Keratinocyte (primary cell): ENCODE measurements at regions not wholly inside any gene's neighbourhood (a gene's known extent, or its start where the extent isn't known, plus 50 kb on each side); places are given as distances from the start of the nearest gene placed in this dataset.

Experiments
- DNase-seq: peaks from one replicate; pipeline ENCODE4 v3.0.0-alpha.2; 2011; ENCODE audit warnings: low read depth, missing footprints, low spot score
- FAIRE-seq: peaks from 2 replicates; lab custom pipeline; 2011; peaks lifted over from hg19 to GRCh38; lab: Jason Lieb, UNC
- H2AFZ ChIP-seq: 2 replicates; pipeline ENCODE4 v1.6.0; 2012; ENCODE audit warnings: low read length, control low read depth, inconsistent platforms; ENCODE audit not compliant: control insufficient read depth
- H3K27ac ChIP-seq: 2 replicates; pipeline ENCODE4 v1.5.1; 2011; ENCODE audit warnings: low read length; ENCODE audit not compliant: control insufficient read depth, insufficient read depth
- H3K27me3 ChIP-seq: 3 replicates; pipeline ENCODE4 v1.6.0; 2011; ENCODE audit warnings: low read length; ENCODE audit not compliant: control insufficient read depth, insufficient read depth; ENCODE audit errors: extremely low read depth
- H3K36me3 ChIP-seq, 2 experiments: 2 replicates in 1 of 2; 3 replicates in 1 of 2; pipeline ENCODE4 v1.5.1; 2011; ENCODE audit warnings: low read length in 2 of 2, mild to moderate bottlenecking in 1 of 2; ENCODE audit not compliant: control insufficient read depth in 2 of 2, insufficient read depth in 2 of 2; ENCODE audit errors: extremely low read depth in 1 of 2
- H3K4me1 ChIP-seq: 3 replicates; pipeline ENCODE4 v1.5.1; 2011; ENCODE audit warnings: low read length; ENCODE audit not compliant: control insufficient read depth, insufficient read depth; ENCODE audit errors: extremely low read depth
- H3K4me2 ChIP-seq: 3 replicates; pipeline ENCODE4 v1.6.0; 2011; ENCODE audit warnings: low read depth, low read length; ENCODE audit not compliant: control insufficient read depth, insufficient read depth; ENCODE audit errors: extremely low read depth
- H3K4me3 ChIP-seq, 3 experiments: fragments of 200-600 bp in 1 of 3; sonication (generic) in 1 of 3; 2 replicates in 2 of 3; 3 replicates in 1 of 3; pipeline ENCODE4 v1.5.1; 2011 to 2016; ENCODE audit warnings: low read length in 3 of 3, mild to moderate bottlenecking in 3 of 3, control low read depth in 2 of 3, inconsistent platforms in 1 of 3, low read depth in 1 of 3, mixed read lengths in 1 of 3, mixed run types in 1 of 3, moderate library complexity in 1 of 3; ENCODE audit not compliant: control insufficient read depth in 2 of 3, insufficient read depth in 2 of 3; ENCODE audit errors: extremely low read depth in 1 of 3
- H3K79me2 ChIP-seq: 2 replicates; pipeline ENCODE4 v1.6.0; 2012; ENCODE audit warnings: low read length; ENCODE audit not compliant: control insufficient read depth, insufficient read depth
- H3K9ac ChIP-seq: 3 replicates; pipeline ENCODE4 v1.6.0; 2011; ENCODE audit warnings: low read length; ENCODE audit not compliant: control insufficient read depth, insufficient read depth; ENCODE audit errors: extremely low read depth
- H3K9me1 ChIP-seq: 3 replicates; pipeline ENCODE4 v1.6.0; 2011; ENCODE audit warnings: low read length; ENCODE audit not compliant: control insufficient read depth, insufficient read depth; ENCODE audit errors: extremely low read depth
- H3K9me3 ChIP-seq: 2 replicates; pipeline ENCODE4 v1.5.1; 2012; ENCODE audit warnings: low read depth, low read length; ENCODE audit not compliant: control insufficient read depth
- H4K20me1 ChIP-seq: 3 replicates; pipeline ENCODE4 v1.6.0; 2011; ENCODE audit warnings: low read length; ENCODE audit not compliant: control insufficient read depth, insufficient read depth; ENCODE audit errors: extremely low read depth
- EZH2 ChIP-seq: IDR thresholded peaks from one replicate; pipeline ENCODE4 v1.6.1; 2012; ENCODE audit warnings: inconsistent platforms, mild to moderate bottlenecking, low read length, moderate library complexity
- dilution Hi-C: fragments of 300-500 bp; cut with MboI; formaldehyde crosslinking; loops from one replicate; pipeline ENCODE4 v1.7.0; 2020; ENCODE audit warnings: low sequenced_read_pairs; ENCODE audit not compliant: extremely low pct_ligation_motif_present
- TF ChIP-seq, protein P1 (sequence below), 3 experiments: IDR thresholded peaks in 1 of 3; conservative IDR thresholded peaks in 1 of 3; optimal IDR thresholded peaks in 1 of 3; 2 replicates in 2 of 3; 3 replicates in 1 of 3; pipeline versions ENCODE3 to v1.5.1; 2011; ENCODE audit warnings: low read length in 3 of 3, mild to moderate bottlenecking in 3 of 3, moderate library complexity in 2 of 3, control low read depth in 1 of 3, inconsistent platforms in 1 of 3; ENCODE audit not compliant: insufficient read depth in 2 of 3; ENCODE audit errors: extremely low read depth in 1 of 3

- Histone ChIP-seq H3K9ac (no peak overlapping the region), H3K9me1 (no peaks in the 10 kb centered on the region), H2AFZ (no peak overlapping the region), H3K27ac (no peak overlapping the region), H3K27me3 (no peaks in the 10 kb centered on the region), H3K4me3 (no peak overlapping the region), H4K20me1 (no peaks in the 10 kb centered on the region), H3K79me2 (no peaks in the 10 kb centered on the region), H3K36me3 (no peaks in the 10 kb centered on the region), H3K9me3 (no peaks in the 10 kb centered on the region), H3K4me1 (no peaks in the 10 kb centered on the region), H3K4me2 (no peak overlapping the region)
- DNase-seq = no peak
- FAIRE-seq = no peak
- TF ChIP-seq, protein P1, sequence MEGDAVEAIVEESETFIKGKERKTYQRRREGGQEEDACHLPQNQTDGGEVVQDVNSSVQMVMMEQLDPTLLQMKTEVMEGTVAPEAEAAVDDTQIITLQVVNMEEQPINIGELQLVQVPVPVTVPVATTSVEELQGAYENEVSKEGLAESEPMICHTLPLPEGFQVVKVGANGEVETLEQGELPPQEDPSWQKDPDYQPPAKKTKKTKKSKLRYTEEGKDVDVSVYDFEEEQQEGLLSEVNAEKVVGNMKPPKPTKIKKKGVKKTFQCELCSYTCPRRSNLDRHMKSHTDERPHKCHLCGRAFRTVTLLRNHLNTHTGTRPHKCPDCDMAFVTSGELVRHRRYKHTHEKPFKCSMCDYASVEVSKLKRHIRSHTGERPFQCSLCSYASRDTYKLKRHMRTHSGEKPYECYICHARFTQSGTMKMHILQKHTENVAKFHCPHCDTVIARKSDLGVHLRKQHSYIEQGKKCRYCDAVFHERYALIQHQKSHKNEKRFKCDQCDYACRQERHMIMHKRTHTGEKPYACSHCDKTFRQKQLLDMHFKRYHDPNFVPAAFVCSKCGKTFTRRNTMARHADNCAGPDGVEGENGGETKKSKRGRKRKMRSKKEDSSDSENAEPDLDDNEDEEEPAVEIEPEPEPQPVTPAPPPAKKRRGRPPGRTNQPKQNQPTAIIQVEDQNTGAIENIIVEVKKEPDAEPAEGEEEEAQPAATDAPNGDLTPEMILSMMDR (optimal IDR thresholded peaks at IDR 0.05 in 1 of 3, IDR thresholded peaks at IDR 0.05 in 1 of 3, conservative IDR thresholded peaks at IDR 0.05 in 1 of 3; ENCODE audit: extremely low read depth in 1 of 3, insufficient read depth in 2 of 3, low read length in 3 of 3) = no peak
- TF ChIP-seq EZH2 = no peak
- dilution Hi-C loops = no loop called here
These were observed 346.1 kb upstream of the ERCC4 start for GRCh38 chr16:13573903-13574302.

- H3K79me2 ChIP-seq = no peaks in the 10 kb centered on the region
- H3K4me2 ChIP-seq = no peak overlapping the region
- no peaks in the 10 kb centered on the region for H3K36me3 ChIP-seq
- H3K27ac ChIP-seq = no peak overlapping the region
- no peak overlapping the region for H3K4me3 ChIP-seq
- no peak for FAIRE-seq
- no peak for DNase-seq
- dilution Hi-C loops = no loop called here
- H3K27me3 ChIP-seq = no peaks in the 10 kb centered on the region
- no peaks in the 10 kb centered on the region for H3K9me1 ChIP-seq
- H3K9ac ChIP-seq = no peak overlapping the region
- TF ChIP-seq EZH2 = no peak
- TF ChIP-seq, protein P1 (optimal IDR thresholded peaks at IDR 0.05 in 1 of 3, IDR thresholded peaks at IDR 0.05 in 1 of 3, conservative IDR thresholded peaks at IDR 0.05 in 1 of 3; ENCODE audit: extremely low read depth in 1 of 3, insufficient read depth in 2 of 3, low read length in 3 of 3) = no peak
- H4K20me1 ChIP-seq = no peaks in the 10 kb centered on the region
- H3K9me3 ChIP-seq = no peaks in the 10 kb centered on the region
- no peak overlapping the region for H2AFZ ChIP-seq
- H3K4me1 ChIP-seq = no peaks in the 10 kb centered on the region
These were observed 333.9 kb upstream of the ERCC4 start for GRCh38 chr16:13586051-13586450.
